SK-N-SH treated with all-trans-retinoic acid at 6 μM for 48 hours (cell line): ENCODE measurements at regions not wholly inside any gene's neighbourhood (a gene's known extent, or its start where the extent isn't known, plus 50 kb on each side); places are given as distances from the start of the nearest gene placed in this dataset.

ENCODE experiments used
- ATAC-seq: fragments of 200-7000 bp; cut with Tn5 transposase; 3 replicates; pipeline ENCODE4 v1.9.1; 2020; ENCODE audit warnings: mild to moderate bottlenecking, moderate library complexity
- ARNTL ChIP-seq: fragments of 450-650 bp; formaldehyde crosslinking; IDR thresholded peaks from 2 replicates; pipeline ENCODE4 v1.5.0; 2020; ENCODE audit warnings: low read depth, mild to moderate bottlenecking, moderate library complexity, borderline replicate concordance
- BACH2 ChIP-seq: fragments of 250-450 bp; sonication (Bioruptor Pico); IDR thresholded peaks from 2 replicates; pipeline ENCODE4 v1.9.0; 2021; ENCODE audit warnings: mild to moderate bottlenecking, borderline replicate concordance
- CSDC2 ChIP-seq: fragments of 250-450 bp; sonication (Bioruptor Pico); IDR thresholded peaks from 2 replicates; pipeline ENCODE4 v1.5.0; 2020; ENCODE audit warnings: mild to moderate bottlenecking, moderate library complexity
- ESRRG ChIP-seq: fragments of 250-450 bp; sonication (Bioruptor Pico); IDR thresholded peaks from 2 replicates; pipeline ENCODE4 v1.6.1; 2021; ENCODE audit warnings: mild to moderate bottlenecking
- GLIS3 ChIP-seq: fragments of 250-450 bp; sonication (Bioruptor Pico); IDR thresholded peaks from 2 replicates; pipeline ENCODE4 v1.5.0; 2020; ENCODE audit warnings: mild to moderate bottlenecking, moderate library complexity
- ISL1 ChIP-seq: fragments of 250-450 bp; sonication (Bioruptor Pico); IDR thresholded peaks from 2 replicates; pipeline ENCODE4 v2.1.2; 2022; ENCODE audit warnings: mild to moderate bottlenecking, moderate library complexity
- OSR1 ChIP-seq: fragments of 250-450 bp; sonication (Bioruptor Pico); IDR thresholded peaks from 2 replicates; pipeline ENCODE4 v1.8.0; 2022; ENCODE audit warnings: moderate library complexity, mild to moderate bottlenecking, inconsistent platforms
- PATZ1 ChIP-seq: fragments of 250-450 bp; sonication (Bioruptor Pico); IDR thresholded peaks from 2 replicates; pipeline ENCODE4 v1.8.0; 2020; ENCODE audit warnings: mild to moderate bottlenecking, moderate library complexity, borderline replicate concordance
- RARB ChIP-seq: fragments of 250-450 bp; sonication (Bioruptor Pico); IDR thresholded peaks from 2 replicates; pipeline ENCODE4 v1.8.0; 2021; ENCODE audit warnings: mild to moderate bottlenecking, moderate library complexity
- SNAI2 ChIP-seq: fragments of 250-450 bp; sonication (Bioruptor Pico); IDR thresholded peaks from 2 replicates; pipeline ENCODE4 v1.5.0; 2020; ENCODE audit warnings: mild to moderate bottlenecking, moderate library complexity
- TCF4 ChIP-seq: fragments of 250-450 bp; sonication (Bioruptor Pico); IDR thresholded peaks from 2 replicates; pipeline ENCODE4 v1.8.0; 2021; ENCODE audit warnings: mild to moderate bottlenecking, moderate library complexity, borderline replicate concordance
- TSHZ2 ChIP-seq: fragments of 250-450 bp; sonication (Bioruptor Pico); IDR thresholded peaks from 2 replicates; pipeline ENCODE4 v1.5.0; 2020; ENCODE audit warnings: mild to moderate bottlenecking, moderate library complexity
- ZC3H10 ChIP-seq: fragments of 250-450 bp; sonication (Bioruptor Pico); IDR thresholded peaks from 2 replicates; pipeline ENCODE4 v1.5.1; 2021; ENCODE audit warnings: mild to moderate bottlenecking, moderate library complexity
- ZFP3 ChIP-seq: fragments of 250-450 bp; sonication (Bioruptor Pico); IDR thresholded peaks from 2 replicates; pipeline ENCODE4 v1.5.0; 2020; ENCODE audit warnings: mild to moderate bottlenecking, moderate library complexity
- ZFP30 ChIP-seq: fragments of 450-650 bp; formaldehyde crosslinking; IDR thresholded peaks from 2 replicates; pipeline ENCODE4 v1.5.0; 2022; ENCODE audit warnings: mild to moderate bottlenecking, moderate library complexity
- ZNF565 ChIP-seq: fragments of 450-650 bp; formaldehyde crosslinking; conservative IDR thresholded peaks from 2 replicates; pipeline ENCODE4 v1.5.0; 2020; ENCODE audit warnings: low read depth, mild to moderate bottlenecking, moderate library complexity
- ZNF70 ChIP-seq: fragments of 450-650 bp; formaldehyde crosslinking; IDR thresholded peaks from 2 replicates; pipeline ENCODE4 v1.5.0; 2020; ENCODE audit warnings: mild to moderate bottlenecking, moderate library complexity
- ZNF8 ChIP-seq: fragments of 450-650 bp; formaldehyde crosslinking; IDR thresholded peaks from 2 replicates; pipeline ENCODE4 v1.5.0; 2020; ENCODE audit warnings: mild to moderate bottlenecking, moderate library complexity

- peak; percentile 95 for ATAC-seq
- TF ChIP-seq ZFP3 (CRISPR knock-in tag): no peak
- no peak for TF ChIP-seq RARB (CRISPR knock-in tag)
- TF ChIP-seq ARNTL: no peak
- no peak for TF ChIP-seq ZNF70 (CRISPR knock-in tag)
- peak; percentile 77; the same call in 1 of the 2 replicates for TF ChIP-seq ZNF8 (CRISPR knock-in tag)
- TF ChIP-seq ISL1: peak; percentile 75
- TF ChIP-seq, all 23 proteins: peak for 2
Measured at GRCh38 chr7:81285142-81285871, 366.5 kb upstream of the SEMA3C start.

- ATAC-seq: peak; percentile 86
- TF ChIP-seq TCF4 (CRISPR knock-in tag) (no peak), BACH2 (CRISPR knock-in tag) (no peak), TSHZ2 (CRISPR knock-in tag) (no peak), OSR1 (no peak), CSDC2 (CRISPR knock-in tag) (no peak), SNAI2 (no peak), ZNF70 (CRISPR knock-in tag) (no peak), ZC3H10 (CRISPR knock-in tag) (no peak), ISL1 (no peak), ESRRG (CRISPR knock-in tag) (no peak)
Measured at GRCh38 chr7:81284576-81284975, 365.7 kb upstream of the SEMA3C start.

- no peak for ATAC-seq
Measured at GRCh38 chr7:81280531-81280930, 361.7 kb upstream of the SEMA3C start.

GRCh38 chr7:81277691-81278090 lies 358.8 kb upstream of the SEMA3C start:
- ATAC-seq: no peak
- TF ChIP-seq TSHZ2 (CRISPR knock-in tag): no peak
- TF ChIP-seq ZFP30 (CRISPR knock-in tag): no peak
- TF ChIP-seq ESRRG (CRISPR knock-in tag): no peak
- no peak for TF ChIP-seq BACH2 (CRISPR knock-in tag)
- no peak for TF ChIP-seq TCF4 (CRISPR knock-in tag)
- TF ChIP-seq PATZ1: no peak
- TF ChIP-seq ZNF8 (CRISPR knock-in tag): no peak

More at GRCh38 chr7:81280531-81280930, 361.7 kb upstream of the SEMA3C start:
- TF ChIP-seq ZNF70 (CRISPR knock-in tag): no peak
- no peak for TF ChIP-seq ZC3H10 (CRISPR knock-in tag)
- no peak for TF ChIP-seq PATZ1
- no peak for TF ChIP-seq ZNF8 (CRISPR knock-in tag)
- no peak for TF ChIP-seq ZNF565 (CRISPR knock-in tag)
- no peak for TF ChIP-seq GLIS3 (CRISPR knock-in tag)
- TF ChIP-seq OSR1: no peak
- TF ChIP-seq ISL1: no peak
- no peak for TF ChIP-seq ZFP3 (CRISPR knock-in tag)
- no peak for TF ChIP-seq BACH2 (CRISPR knock-in tag)
